ENCODE measurements at regions not wholly inside any gene's neighbourhood (a gene's known extent, or its start where the extent isn't known, plus 50 kb on each side); places are given as distances from the start of the nearest gene placed in this dataset.

GRCh38 chr4:12615822-12616221, 868.3 kb downstream of the RAB28 start:
- no peak overlapping the region for H2AFZ ChIP-seq (replicated peaks; ENCODE audit: low read length, poor library complexity)
- H4K91ac ChIP-seq (ENCODE audit: insufficient read depth, low read depth, low read length) = no peak overlapping the region
- H2BK15ac ChIP-seq (ENCODE audit: low read depth, low read length) = no peak overlapping the region
- no peak overlapping the region for H2BK20ac ChIP-seq (ENCODE audit: low read depth, low read length)
- H3K23ac ChIP-seq (ENCODE audit: low read depth, low read length) = no peak overlapping the region
- H3K14ac ChIP-seq (replicated peaks; ENCODE audit: low read depth, low read length) = no peak overlapping the region
- no peak overlapping the region for H3K4ac ChIP-seq (ENCODE audit: low read depth, low read length)
- no peaks in the 10 kb centered on the region for H3K9me1 ChIP-seq (ENCODE audit: insufficient read depth, low read length)
- no TSS peak for BruUV-seq (replicated peaks)
- no peak overlapping the region for H2BK120ac ChIP-seq (ENCODE audit: low read depth, low read length)
- H3K4me3 ChIP-seq (ENCODE audit: insufficient read depth, low read depth, low read length) = no peak overlapping the region
- ATAC-seq (ENCODE audit: low read depth) (no peak), DNase-seq (no peak)
- no peak overlapping the region for H3K27ac ChIP-seq (ENCODE audit: insufficient read depth, low read length)
- H2AK5ac ChIP-seq (ENCODE audit: low read depth, low read length) = no peak overlapping the region
- H3K4me2 ChIP-seq (ENCODE audit: low read depth, low read length) = no peak overlapping the region
- WGBS, 2 experiments (ENCODE audit: extremely low coverage in 2 of 2, insufficient read length in 1 of 2) = 43% methylated on average over 3 of the region's 7 CpGs; no CpG with 5 or more reads in 1 of the 2 experiments
- POLR2A ChIA-PET (ENCODE audit: unreplicated experiment) = no interaction called here
- no peaks in the 10 kb centered on the region for H3K4me1 ChIP-seq (ENCODE audit: control insufficient read depth, insufficient read depth, low read length)
- H3K9ac ChIP-seq (ENCODE audit: low read depth, low read length) = no peak overlapping the region
- no peaks in the 10 kb centered on the region for H4K20me1 ChIP-seq (ENCODE audit: insufficient read depth, low read length)
- H3K79me1 ChIP-seq (ENCODE audit: low read depth in 1 of 2, low read length in 2 of 2) = no peaks in the 10 kb centered on the region
- H3K18ac ChIP-seq (ENCODE audit: low read depth, low read length) = no peak overlapping the region
- H3K36me3 ChIP-seq (ENCODE audit: control insufficient read depth, insufficient read depth, low read length) = no peaks in the 10 kb centered on the region
- H3K27me3 ChIP-seq (ENCODE audit: control insufficient read depth, insufficient read depth, low read length) = no peaks in the 10 kb centered on the region
- H2AK9ac ChIP-seq (replicated peaks; ENCODE audit: low read depth, low read length, poor library complexity) = no peak overlapping the region
- H2BK5ac ChIP-seq (ENCODE audit: low read depth, low read length, poor library complexity, severe bottlenecking) = no peak overlapping the region
- H3K56ac ChIP-seq (ENCODE audit: extremely low read depth, insufficient read depth, low read length) = no peak overlapping the region
- H4K8ac ChIP-seq (ENCODE audit: low read depth in 2 of 2, low read length in 2 of 2) = no peak overlapping the region
- peaks cover 7% of the 10 kb centered on the region for H3K9me3 ChIP-seq (ENCODE audit: control insufficient read depth, insufficient read depth, low read length)
- intact Hi-C loops (cut with micrococcal nuclease) = no loop called here
- dilution Hi-C loops (cut with HindIII; ENCODE audit: low sequenced_read_pairs, unreplicated experiment) = no loop called here
- in situ Hi-C loops (cut with MboI; ENCODE audit: low sequenced_read_pairs) = no loop called here
- TF ChIP-seq NFE2L2 (IDR thresholded peaks at IDR 0.05; ENCODE audit: low read depth, low read length) (no peak), MAFK (IDR thresholded peaks at IDR 0.05; ENCODE audit: low read depth, low read length) (no peak), POLR2A (IDR thresholded peaks at IDR 0.05; ENCODE audit: low read depth, low read length) (no peak), FOS (IDR thresholded peaks at IDR 0.05; ENCODE audit: low read depth, low read length) (no peak), ELK1 (IDR thresholded peaks at IDR 0.05; ENCODE audit: borderline replicate concordance, low read depth, low read length) (no peak), RCOR1 (IDR thresholded peaks at IDR 0.05; ENCODE audit: insufficient replicate concordance, low read length) (no peak), CTCF (conservative IDR thresholded peaks at IDR 0.05; ENCODE audit: low read depth, low read length) (no peak), RAD21 (IDR thresholded peaks at IDR 0.05; ENCODE audit: low read length) (no peak), CEBPB (IDR thresholded peaks at IDR 0.05; ENCODE audit: low read depth, low read length) (no peak), RFX5 (IDR thresholded peaks at IDR 0.05; ENCODE audit: low read depth, low read length) (no peak), MXI1 (IDR thresholded peaks at IDR 0.05; ENCODE audit: borderline replicate concordance, low read depth, low read length) (no peak), CHD1 (IDR thresholded peaks at IDR 0.05; ENCODE audit: low read depth, low read length) (no peak), SMC3 (IDR thresholded peaks at IDR 0.05; ENCODE audit: low read depth, low read length) (no peak), MAZ (IDR thresholded peaks at IDR 0.05; ENCODE audit: borderline replicate concordance, low read depth, low read length) (no peak), USF2 (IDR thresholded peaks at IDR 0.05; ENCODE audit: low read depth, low read length) (no peak), BHLHE40 (IDR thresholded peaks at IDR 0.05; ENCODE audit: low read depth, low read length) (no peak)
- no peak overlapping the region for H4K5ac ChIP-seq (ENCODE audit: low read depth, low read length)
- CTCF ChIA-PET = interaction anchor here (1.5 kb wide), 1 partner anchor 9 kb away, joined by 3 read pairs; no protein-coding TSS in a partner anchor
